ENCODE measurements at regions not wholly inside any gene's neighbourhood (a gene's known extent, or its start where the extent isn't known, plus 50 kb on each side); places are given as distances from the start of the nearest gene placed in this dataset.

DNA sequence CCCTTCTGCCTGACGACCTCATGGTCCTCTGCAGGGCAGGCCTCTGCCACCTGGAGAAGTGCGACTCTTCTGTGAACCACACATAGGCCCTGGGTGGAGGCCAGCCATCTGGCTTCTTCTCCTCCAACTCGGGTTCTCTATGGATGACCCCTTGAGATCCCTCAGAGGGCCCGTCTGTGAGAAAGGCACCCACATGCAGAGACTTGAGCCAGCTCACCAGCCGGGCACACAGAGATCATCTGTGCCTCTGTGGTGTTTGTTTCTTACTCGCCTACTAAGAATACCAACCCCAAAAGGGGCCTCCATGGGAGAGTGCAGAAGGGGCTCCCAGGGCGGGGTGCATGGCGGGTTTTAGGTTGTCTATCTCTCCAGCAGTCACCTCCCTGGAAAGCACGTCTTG is 176.5 kb upstream of the SALL3 start:
- TF ChIP-seq POLR2A (IDR thresholded peaks at IDR 0.05) = no peak
- TF ChIP-seq, protein P1, sequence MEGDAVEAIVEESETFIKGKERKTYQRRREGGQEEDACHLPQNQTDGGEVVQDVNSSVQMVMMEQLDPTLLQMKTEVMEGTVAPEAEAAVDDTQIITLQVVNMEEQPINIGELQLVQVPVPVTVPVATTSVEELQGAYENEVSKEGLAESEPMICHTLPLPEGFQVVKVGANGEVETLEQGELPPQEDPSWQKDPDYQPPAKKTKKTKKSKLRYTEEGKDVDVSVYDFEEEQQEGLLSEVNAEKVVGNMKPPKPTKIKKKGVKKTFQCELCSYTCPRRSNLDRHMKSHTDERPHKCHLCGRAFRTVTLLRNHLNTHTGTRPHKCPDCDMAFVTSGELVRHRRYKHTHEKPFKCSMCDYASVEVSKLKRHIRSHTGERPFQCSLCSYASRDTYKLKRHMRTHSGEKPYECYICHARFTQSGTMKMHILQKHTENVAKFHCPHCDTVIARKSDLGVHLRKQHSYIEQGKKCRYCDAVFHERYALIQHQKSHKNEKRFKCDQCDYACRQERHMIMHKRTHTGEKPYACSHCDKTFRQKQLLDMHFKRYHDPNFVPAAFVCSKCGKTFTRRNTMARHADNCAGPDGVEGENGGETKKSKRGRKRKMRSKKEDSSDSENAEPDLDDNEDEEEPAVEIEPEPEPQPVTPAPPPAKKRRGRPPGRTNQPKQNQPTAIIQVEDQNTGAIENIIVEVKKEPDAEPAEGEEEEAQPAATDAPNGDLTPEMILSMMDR (IDR thresholded peaks at IDR 0.05) = no peak
